ENCODE measurements at regions not wholly inside any gene's neighbourhood (a gene's known extent, or its start where the extent isn't known, plus 50 kb on each side); places are given as distances from the start of the nearest gene placed in this dataset.

DNA sequence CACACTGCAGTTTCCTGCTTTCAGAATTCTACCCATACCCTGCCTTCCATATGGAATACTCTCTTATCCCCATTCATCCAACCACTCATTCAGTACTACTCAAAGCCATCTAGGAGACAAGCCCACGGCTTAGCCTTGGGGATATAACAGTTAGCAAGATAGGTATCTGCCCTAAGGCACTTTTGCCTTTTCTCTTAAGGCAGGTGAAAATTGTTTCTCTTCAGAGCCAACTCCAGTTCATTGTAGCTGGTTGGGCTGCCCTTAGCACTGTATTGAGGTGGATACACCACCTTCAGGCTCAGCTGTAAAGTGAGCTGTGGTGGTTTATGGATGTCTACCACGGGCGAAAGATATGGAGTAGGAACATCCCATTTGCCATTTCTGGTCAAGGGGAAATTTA is 729.7 kb upstream of the TBX3 start:
- H2AFZ ChIP-seq (ENCODE audit: low read depth, low read length) = no peak overlapping the region
- H4K20me1 ChIP-seq (replicated peaks; ENCODE audit: control insufficient read depth, insufficient read depth, low read length) = no peaks in the 10 kb centered on the region
- no peaks in the 10 kb centered on the region for H3K4me1 ChIP-seq (replicated peaks in 1 of 2; ENCODE audit: control insufficient read depth in 2 of 2, insufficient read depth in 2 of 2, low read length in 2 of 2)
- H3K27ac ChIP-seq (ENCODE audit: extremely low read depth, low read depth, low read length) = no peak overlapping the region
- no peak overlapping the region for H3K9ac ChIP-seq (ENCODE audit: insufficient read depth in 1 of 2, low read depth in 2 of 2, low read length in 2 of 2)
- ChIA-PET POLR2A (no interaction called here), CTCF (ENCODE audit: low intra/inter-chr PET ratio) (no interaction called here)
- H3K4me2 ChIP-seq (ENCODE audit: insufficient read depth, low read length) = no peak overlapping the region
- in situ Hi-C loops (cut with MboI) = no loop called here
- no peaks in the 10 kb centered on the region for H3K9me3 ChIP-seq (replicated peaks; ENCODE audit: control insufficient read depth, insufficient read depth, low read depth, low read length)
- H3K4me3 ChIP-seq = no peak overlapping the region
- ATAC-seq = no peak
- intact Hi-C loops (cut with micrococcal nuclease) = no loop called here
- WGBS (ENCODE audit: insufficient coverage, low coverage, missing lambda C conversion rate) = 6% methylated on average over 3 of the region's 3 CpGs
- no peaks in the 10 kb centered on the region for H3K79me2 ChIP-seq (ENCODE audit: control insufficient read depth, insufficient read depth, low read length)
- H3K9me1 ChIP-seq (ENCODE audit: control insufficient read depth, insufficient read depth, low read length) = no peaks in the 10 kb centered on the region
- no peak for FAIRE-seq
- DNase-seq (ENCODE audit: extremely low read depth in 1 of 4, low spot score in 3 of 4) = no peak
- H3K36me3 ChIP-seq (ENCODE audit: control insufficient read depth, insufficient read depth, low read length) = no peaks in the 10 kb centered on the region
- no TSS peak for BruUV-seq (replicated peaks)
- no peaks in the 10 kb centered on the region for H3K27me3 ChIP-seq (ENCODE audit: control insufficient read depth in 2 of 2, insufficient read depth in 2 of 2, low read length in 2 of 2)
- TF ChIP-seq, protein P1, sequence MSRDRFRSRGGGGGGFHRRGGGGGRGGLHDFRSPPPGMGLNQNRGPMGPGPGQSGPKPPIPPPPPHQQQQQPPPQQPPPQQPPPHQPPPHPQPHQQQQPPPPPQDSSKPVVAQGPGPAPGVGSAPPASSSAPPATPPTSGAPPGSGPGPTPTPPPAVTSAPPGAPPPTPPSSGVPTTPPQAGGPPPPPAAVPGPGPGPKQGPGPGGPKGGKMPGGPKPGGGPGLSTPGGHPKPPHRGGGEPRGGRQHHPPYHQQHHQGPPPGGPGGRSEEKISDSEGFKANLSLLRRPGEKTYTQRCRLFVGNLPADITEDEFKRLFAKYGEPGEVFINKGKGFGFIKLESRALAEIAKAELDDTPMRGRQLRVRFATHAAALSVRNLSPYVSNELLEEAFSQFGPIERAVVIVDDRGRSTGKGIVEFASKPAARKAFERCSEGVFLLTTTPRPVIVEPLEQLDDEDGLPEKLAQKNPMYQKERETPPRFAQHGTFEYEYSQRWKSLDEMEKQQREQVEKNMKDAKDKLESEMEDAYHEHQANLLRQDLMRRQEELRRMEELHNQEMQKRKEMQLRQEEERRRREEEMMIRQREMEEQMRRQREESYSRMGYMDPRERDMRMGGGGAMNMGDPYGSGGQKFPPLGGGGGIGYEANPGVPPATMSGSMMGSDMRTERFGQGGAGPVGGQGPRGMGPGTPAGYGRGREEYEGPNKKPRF (IDR thresholded peaks at IDR 0.05; ENCODE audit: low read depth, low read length) = no peak
- TF ChIP-seq PHTF2 (CRISPR knock-in tag; IDR thresholded peaks at IDR 0.05) = no peak
- TF ChIP-seq, protein P2, sequence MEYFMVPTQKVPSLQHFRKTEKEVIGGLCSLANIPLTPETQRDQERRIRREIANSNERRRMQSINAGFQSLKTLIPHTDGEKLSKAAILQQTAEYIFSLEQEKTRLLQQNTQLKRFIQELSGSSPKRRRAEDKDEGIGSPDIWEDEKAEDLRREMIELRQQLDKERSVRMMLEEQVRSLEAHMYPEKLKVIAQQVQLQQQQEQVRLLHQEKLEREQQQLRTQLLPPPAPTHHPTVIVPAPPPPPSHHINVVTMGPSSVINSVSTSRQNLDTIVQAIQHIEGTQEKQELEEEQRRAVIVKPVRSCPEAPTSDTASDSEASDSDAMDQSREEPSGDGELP (CRISPR knock-in tag; IDR thresholded peaks at IDR 0.05; ENCODE audit: borderline replicate concordance) = no peak
- TF ChIP-seq, protein P3, sequence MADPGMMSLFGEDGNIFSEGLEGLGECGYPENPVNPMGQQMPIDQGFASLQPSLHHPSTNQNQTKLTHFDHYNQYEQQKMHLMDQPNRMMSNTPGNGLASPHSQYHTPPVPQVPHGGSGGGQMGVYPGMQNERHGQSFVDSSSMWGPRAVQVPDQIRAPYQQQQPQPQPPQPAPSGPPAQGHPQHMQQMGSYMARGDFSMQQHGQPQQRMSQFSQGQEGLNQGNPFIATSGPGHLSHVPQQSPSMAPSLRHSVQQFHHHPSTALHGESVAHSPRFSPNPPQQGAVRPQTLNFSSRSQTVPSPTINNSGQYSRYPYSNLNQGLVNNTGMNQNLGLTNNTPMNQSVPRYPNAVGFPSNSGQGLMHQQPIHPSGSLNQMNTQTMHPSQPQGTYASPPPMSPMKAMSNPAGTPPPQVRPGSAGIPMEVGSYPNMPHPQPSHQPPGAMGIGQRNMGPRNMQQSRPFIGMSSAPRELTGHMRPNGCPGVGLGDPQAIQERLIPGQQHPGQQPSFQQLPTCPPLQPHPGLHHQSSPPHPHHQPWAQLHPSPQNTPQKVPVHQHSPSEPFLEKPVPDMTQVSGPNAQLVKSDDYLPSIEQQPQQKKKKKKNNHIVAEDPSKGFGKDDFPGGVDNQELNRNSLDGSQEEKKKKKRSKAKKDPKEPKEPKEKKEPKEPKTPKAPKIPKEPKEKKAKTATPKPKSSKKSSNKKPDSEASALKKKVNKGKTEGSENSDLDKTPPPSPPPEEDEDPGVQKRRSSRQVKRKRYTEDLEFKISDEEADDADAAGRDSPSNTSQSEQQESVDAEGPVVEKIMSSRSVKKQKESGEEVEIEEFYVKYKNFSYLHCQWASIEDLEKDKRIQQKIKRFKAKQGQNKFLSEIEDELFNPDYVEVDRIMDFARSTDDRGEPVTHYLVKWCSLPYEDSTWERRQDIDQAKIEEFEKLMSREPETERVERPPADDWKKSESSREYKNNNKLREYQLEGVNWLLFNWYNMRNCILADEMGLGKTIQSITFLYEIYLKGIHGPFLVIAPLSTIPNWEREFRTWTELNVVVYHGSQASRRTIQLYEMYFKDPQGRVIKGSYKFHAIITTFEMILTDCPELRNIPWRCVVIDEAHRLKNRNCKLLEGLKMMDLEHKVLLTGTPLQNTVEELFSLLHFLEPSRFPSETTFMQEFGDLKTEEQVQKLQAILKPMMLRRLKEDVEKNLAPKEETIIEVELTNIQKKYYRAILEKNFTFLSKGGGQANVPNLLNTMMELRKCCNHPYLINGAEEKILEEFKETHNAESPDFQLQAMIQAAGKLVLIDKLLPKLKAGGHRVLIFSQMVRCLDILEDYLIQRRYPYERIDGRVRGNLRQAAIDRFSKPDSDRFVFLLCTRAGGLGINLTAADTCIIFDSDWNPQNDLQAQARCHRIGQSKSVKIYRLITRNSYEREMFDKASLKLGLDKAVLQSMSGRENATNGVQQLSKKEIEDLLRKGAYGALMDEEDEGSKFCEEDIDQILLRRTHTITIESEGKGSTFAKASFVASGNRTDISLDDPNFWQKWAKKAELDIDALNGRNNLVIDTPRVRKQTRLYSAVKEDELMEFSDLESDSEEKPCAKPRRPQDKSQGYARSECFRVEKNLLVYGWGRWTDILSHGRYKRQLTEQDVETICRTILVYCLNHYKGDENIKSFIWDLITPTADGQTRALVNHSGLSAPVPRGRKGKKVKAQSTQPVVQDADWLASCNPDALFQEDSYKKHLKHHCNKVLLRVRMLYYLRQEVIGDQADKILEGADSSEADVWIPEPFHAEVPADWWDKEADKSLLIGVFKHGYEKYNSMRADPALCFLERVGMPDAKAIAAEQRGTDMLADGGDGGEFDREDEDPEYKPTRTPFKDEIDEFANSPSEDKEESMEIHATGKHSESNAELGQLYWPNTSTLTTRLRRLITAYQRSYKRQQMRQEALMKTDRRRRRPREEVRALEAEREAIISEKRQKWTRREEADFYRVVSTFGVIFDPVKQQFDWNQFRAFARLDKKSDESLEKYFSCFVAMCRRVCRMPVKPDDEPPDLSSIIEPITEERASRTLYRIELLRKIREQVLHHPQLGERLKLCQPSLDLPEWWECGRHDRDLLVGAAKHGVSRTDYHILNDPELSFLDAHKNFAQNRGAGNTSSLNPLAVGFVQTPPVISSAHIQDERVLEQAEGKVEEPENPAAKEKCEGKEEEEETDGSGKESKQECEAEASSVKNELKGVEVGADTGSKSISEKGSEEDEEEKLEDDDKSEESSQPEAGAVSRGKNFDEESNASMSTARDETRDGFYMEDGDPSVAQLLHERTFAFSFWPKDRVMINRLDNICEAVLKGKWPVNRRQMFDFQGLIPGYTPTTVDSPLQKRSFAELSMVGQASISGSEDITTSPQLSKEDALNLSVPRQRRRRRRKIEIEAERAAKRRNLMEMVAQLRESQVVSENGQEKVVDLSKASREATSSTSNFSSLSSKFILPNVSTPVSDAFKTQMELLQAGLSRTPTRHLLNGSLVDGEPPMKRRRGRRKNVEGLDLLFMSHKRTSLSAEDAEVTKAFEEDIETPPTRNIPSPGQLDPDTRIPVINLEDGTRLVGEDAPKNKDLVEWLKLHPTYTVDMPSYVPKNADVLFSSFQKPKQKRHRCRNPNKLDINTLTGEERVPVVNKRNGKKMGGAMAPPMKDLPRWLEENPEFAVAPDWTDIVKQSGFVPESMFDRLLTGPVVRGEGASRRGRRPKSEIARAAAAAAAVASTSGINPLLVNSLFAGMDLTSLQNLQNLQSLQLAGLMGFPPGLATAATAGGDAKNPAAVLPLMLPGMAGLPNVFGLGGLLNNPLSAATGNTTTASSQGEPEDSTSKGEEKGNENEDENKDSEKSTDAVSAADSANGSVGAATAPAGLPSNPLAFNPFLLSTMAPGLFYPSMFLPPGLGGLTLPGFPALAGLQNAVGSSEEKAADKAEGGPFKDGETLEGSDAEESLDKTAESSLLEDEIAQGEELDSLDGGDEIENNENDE (IDR thresholded peaks at IDR 0.05; ENCODE audit: low read depth, low read length) = no peak
- no peak for TF ChIP-seq CSDE1 (IDR thresholded peaks at IDR 0.05)
- TF ChIP-seq ZBTB7A (IDR thresholded peaks at IDR 0.05; ENCODE audit: borderline replicate concordance, control insufficient read depth, low read depth, low read length) = no peak
- TF ChIP-seq, protein P4, sequence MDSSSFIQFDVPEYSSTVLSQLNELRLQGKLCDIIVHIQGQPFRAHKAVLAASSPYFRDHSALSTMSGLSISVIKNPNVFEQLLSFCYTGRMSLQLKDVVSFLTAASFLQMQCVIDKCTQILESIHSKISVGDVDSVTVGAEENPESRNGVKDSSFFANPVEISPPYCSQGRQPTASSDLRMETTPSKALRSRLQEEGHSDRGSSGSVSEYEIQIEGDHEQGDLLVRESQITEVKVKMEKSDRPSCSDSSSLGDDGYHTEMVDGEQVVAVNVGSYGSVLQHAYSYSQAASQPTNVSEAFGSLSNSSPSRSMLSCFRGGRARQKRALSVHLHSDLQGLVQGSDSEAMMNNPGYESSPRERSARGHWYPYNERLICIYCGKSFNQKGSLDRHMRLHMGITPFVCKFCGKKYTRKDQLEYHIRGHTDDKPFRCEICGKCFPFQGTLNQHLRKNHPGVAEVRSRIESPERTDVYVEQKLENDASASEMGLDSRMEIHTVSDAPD (CRISPR knock-in tag; IDR thresholded peaks at IDR 0.05) = no peak

Data from K562 (cell line).